WERI-Rb-1 (cell line): ENCODE measurements at regions not wholly inside any gene's neighbourhood (a gene's known extent, or its start where the extent isn't known, plus 50 kb on each side); places are given as distances from the start of the nearest gene placed in this dataset.

Experiments
- DNase-seq: peaks from one replicate; pipeline ENCODE4 v3.0.0-alpha.2; 2020
- H3K27ac ChIP-seq: fragments of 250-450 bp; sonication (Bioruptor Pico); 2 replicates; pipeline ENCODE4 v1.5.1; 2020; ENCODE audit warnings: mild to moderate bottlenecking, moderate library complexity
- H3K27me3 ChIP-seq: fragments of 250-450 bp; sonication (Bioruptor Pico); 2 replicates; pipeline ENCODE4 v1.5.1; 2021; ENCODE audit warnings: mild to moderate bottlenecking, low read depth, moderate library complexity; ENCODE audit not compliant: insufficient read depth, severe bottlenecking
- H3K36me3 ChIP-seq: fragments of 250-450 bp; sonication (Bioruptor Pico); 2 replicates; pipeline ENCODE4 v1.5.1; 2020; ENCODE audit warnings: mild to moderate bottlenecking, moderate library complexity
- H3K4me3 ChIP-seq: 2 replicates; pipeline ENCODE4 v1.5.1; 2011; ENCODE audit warnings: low read depth, mild to moderate bottlenecking, control low read depth, low read length
- H3K9me3 ChIP-seq: fragments of 250-450 bp; sonication (Bioruptor Pico); 2 replicates; pipeline ENCODE4 v1.5.1; 2021; ENCODE audit warnings: mild to moderate bottlenecking, moderate library complexity; ENCODE audit not compliant: severe bottlenecking
- TF ChIP-seq, protein P1 (sequence below): IDR thresholded peaks from 2 replicates; pipeline ENCODE4 v1.5.1; 2011; ENCODE audit warnings: low read depth, mild to moderate bottlenecking, control low read depth, inconsistent platforms, low read length

DNA sequence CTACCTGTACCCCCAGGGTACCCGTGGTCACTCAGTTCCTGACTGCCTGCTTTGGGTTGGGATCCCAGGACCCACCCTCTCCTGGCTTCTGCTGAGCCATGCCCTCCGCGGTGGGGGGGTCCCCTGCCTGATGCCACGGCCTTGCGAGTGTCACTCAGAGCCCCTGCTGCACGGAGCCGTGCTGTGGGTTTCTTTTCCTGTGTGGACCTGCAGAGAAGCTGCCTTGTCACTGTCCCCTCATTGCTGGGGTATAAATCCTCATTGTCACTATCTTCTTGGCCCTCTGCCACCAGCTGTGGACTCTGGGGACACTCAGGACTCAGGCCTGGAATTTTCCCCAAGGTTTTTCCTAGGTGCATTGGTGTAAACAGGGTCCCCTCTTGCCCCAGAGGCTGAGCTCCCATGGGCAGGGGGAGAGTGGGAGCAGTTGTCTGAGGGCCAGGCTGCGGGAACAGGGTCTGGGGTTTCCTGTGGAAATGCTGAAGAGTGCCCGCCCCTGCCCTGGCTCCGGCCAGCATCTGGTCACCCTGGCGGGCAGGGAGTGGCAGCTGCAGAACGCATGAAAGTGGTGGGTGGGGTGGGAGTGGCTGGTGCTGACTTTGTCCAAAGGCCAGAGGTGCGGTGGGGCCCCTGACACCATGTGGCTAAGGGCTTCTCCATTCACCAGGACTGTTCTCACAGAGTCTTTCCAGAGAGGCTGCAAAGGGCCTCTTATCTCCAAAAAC, 191.7 kb downstream of the GOLGA6L6 start:
- no peak for DNase-seq

DNA sequence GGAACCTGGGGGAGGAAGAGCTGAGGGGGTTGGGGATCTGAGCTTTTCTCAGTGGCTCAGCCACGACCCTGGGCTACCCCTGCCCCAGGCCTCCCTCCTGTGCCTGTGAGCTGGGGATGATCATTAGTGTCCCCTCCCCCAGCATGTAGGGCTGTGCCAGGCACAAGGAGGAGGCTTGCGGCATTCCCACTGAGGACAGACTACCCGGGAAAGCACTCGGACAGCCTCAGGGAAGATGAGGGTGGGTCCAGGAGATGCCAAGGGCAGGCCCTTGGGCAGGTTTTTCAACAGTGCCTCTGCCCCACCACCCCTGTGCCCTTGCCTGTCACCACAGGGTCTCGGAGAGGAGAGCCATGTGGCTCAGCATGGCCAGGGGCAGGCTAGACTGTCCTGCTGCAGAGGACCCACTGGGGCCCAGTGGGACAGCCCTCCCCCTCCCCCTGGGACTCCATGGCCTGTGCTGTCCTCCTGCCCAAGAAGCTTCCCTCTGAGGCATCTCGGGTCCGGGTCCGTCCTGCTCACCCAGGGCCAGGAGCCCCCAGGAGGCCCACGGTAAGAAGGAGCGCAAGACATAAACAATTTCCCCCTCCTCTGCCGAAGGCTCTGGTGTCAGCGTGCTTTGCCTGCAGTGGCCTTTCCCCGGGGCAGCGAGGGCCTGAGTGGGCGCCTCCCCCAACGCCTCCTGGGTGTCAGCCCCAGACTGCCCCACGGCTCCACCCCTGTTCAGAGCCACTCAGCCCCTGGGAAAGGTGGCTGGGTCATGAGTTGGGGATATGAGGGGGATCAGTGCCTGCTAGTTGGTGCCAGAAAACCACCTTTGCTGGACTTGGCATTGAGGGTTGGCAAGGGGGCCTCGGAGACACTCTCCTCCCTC, 192.5 kb downstream of the GOLGA6L6 start:
- peaks cover 13% of the 10 kb centered on the region for H3K9me3 ChIP-seq
- TF ChIP-seq, protein P1, sequence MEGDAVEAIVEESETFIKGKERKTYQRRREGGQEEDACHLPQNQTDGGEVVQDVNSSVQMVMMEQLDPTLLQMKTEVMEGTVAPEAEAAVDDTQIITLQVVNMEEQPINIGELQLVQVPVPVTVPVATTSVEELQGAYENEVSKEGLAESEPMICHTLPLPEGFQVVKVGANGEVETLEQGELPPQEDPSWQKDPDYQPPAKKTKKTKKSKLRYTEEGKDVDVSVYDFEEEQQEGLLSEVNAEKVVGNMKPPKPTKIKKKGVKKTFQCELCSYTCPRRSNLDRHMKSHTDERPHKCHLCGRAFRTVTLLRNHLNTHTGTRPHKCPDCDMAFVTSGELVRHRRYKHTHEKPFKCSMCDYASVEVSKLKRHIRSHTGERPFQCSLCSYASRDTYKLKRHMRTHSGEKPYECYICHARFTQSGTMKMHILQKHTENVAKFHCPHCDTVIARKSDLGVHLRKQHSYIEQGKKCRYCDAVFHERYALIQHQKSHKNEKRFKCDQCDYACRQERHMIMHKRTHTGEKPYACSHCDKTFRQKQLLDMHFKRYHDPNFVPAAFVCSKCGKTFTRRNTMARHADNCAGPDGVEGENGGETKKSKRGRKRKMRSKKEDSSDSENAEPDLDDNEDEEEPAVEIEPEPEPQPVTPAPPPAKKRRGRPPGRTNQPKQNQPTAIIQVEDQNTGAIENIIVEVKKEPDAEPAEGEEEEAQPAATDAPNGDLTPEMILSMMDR: no peak
- no peak overlapping the region for H3K27ac ChIP-seq
- peaks cover 45% of the 10 kb centered on the region for H3K27me3 ChIP-seq
- no peak overlapping the region for H3K4me3 ChIP-seq
- H3K36me3 ChIP-seq: no peaks in the 10 kb centered on the region
- peak; percentile 16 for DNase-seq

More for the DNA sequence above, 191.7 kb downstream of the GOLGA6L6 start:
- TF ChIP-seq, protein P1: no peak
- H3K36me3 ChIP-seq: no peaks in the 10 kb centered on the region
- H3K4me3 ChIP-seq: no peak overlapping the region
- peaks cover 12% of the 10 kb centered on the region for H3K9me3 ChIP-seq
- H3K27ac ChIP-seq: no peak overlapping the region
- H3K27me3 ChIP-seq: peaks cover 53% of the 10 kb centered on the region

DNA sequence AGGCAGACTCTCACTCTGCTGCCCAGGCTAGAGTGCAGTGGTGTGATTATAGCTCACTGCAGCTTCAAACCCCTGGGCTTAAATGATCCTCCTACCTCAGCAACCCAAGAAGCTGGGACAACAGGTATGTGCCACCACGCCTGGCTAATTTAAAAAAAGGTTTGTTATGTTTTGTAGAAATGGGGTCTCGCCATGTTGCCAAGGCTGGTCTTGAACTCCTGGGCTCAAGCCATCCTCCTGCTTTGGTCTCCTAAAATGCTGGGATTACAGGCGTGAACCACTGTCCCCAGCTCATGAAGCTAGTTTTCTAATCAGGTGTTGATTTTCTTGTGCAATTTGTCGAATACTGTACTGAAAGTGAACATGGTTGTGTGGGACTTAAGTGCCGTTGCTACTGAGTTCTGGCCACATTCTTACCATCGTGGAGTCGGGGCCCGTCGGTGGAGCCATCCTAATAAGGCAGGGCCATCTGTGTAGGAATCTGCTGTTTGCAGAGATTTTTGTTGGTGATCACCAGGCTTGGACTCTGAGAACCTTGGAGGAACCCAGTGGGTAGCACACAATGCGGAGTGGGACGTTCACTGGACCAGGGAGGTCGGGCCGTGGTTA, 193.2 kb downstream of the GOLGA6L6 start:
- DNase-seq: no peak
- H3K27ac ChIP-seq: no peak overlapping the region
- no peaks in the 10 kb centered on the region for H3K36me3 ChIP-seq
- peaks cover 41% of the 10 kb centered on the region for H3K27me3 ChIP-seq
- TF ChIP-seq, protein P1: no peak
- peaks cover 18% of the 10 kb centered on the region for H3K9me3 ChIP-seq
- H3K4me3 ChIP-seq: no peak overlapping the region

DNA sequence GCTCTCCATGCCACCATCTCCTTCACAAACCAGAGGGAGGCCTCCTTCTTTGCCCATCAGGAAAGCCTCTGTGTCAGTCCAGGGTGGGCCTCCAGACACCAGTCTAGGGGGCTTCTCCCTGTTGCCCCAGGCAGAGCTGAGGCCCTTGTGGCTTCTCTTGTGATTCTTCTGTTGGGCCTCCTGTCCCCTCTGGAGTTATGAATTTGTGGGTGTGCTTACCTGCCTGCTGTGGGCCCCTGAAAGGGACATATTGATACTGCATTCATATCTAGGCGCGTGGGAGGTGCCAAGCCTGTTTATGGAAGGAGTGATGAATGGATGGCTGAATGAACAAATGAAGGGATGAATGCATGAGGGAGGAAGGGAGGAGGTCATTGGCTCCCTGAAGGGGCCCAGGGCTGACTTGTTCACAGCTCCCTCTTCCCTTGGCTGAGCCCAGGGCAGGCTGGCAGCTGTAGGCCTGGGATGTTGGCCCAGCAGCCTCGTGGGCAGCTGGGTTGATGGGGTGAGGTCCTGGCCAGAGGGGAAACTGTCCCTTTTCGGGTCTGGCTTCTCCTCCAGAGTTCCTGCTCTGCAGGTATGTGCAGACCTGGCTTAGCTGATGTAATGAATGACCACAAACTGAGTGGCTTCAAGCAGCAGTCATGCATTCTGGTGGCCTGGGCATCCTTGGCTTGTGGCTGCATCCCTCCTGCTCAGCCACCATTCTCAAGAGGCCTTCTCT, 195.4 kb downstream of the GOLGA6L6 start:
- no peak overlapping the region for H3K4me3 ChIP-seq

DNA sequence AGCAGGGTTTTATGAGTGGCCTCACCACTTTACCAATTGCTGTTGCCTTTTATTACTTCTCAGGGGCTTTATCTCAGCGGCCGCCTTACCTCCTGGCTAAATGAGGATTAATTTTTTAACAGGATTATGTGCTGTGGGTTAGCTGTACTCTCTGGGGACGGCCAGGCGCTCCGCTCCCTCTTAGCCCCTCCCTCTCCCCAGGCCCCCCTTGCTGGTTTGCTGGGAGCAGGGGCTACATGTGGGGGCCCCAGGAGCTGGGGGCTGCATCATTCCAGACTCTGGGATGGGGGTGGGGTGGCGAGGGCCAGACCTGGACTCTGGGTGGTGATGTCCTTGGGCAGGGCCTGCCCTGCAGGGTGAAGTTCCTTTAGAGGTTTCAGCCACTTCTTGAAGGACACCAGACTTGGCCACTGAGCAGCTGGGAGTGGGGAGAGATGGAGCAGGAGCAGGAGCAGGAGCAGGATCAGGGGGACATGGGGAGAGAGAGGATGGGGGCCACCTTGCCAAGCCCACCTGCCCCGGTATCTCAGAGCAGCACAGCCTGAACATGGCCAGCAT, 196.1 kb downstream of the GOLGA6L6 start:
- H3K27ac ChIP-seq: no peak overlapping the region
- no peak overlapping the region for H3K4me3 ChIP-seq
- TF ChIP-seq, protein P1: no peak
- H3K27me3 ChIP-seq: peaks cover 32% of the 10 kb centered on the region
- no peaks in the 10 kb centered on the region for H3K36me3 ChIP-seq
- peaks cover 28% of the 10 kb centered on the region for H3K9me3 ChIP-seq
- DNase-seq: peak; percentile 31

More for the DNA sequence above, 195.4 kb downstream of the GOLGA6L6 start:
- TF ChIP-seq, protein P1: no peak
- DNase-seq: no peak
- Histone ChIP-seq H3K9me3 (peaks cover 23% of the 10 kb centered on the region), H3K27ac (no peak overlapping the region), H3K36me3 (no peaks in the 10 kb centered on the region), H3K27me3 (peaks cover 38% of the 10 kb centered on the region)
